GM06990 (cell line): ENCODE measurements at regions not wholly inside any gene's neighbourhood (a gene's known extent, or its start where the extent isn't known, plus 50 kb on each side); places are given as distances from the start of the nearest gene placed in this dataset.

Experiments used
- DNase-seq: peaks from one replicate; pipeline ENCODE4 v3.0.0-alpha.2; 2011; ENCODE audit not compliant: insufficient read length; ENCODE audit errors: extremely low read depth
- H3K27me3 ChIP-seq: replicated peaks from 2 replicates; pipeline ENCODE4 v1.6.0; 2011; ENCODE audit warnings: low read length; ENCODE audit not compliant: control insufficient read depth, insufficient read depth
- H3K36me3 ChIP-seq: 2 replicates; pipeline ENCODE4 v1.5.1; 2011; ENCODE audit warnings: low read length; ENCODE audit not compliant: control insufficient read depth, insufficient read depth
- H3K4me3 ChIP-seq: replicated peaks from 2 replicates; pipeline ENCODE4 v1.5.1; 2011; ENCODE audit warnings: low read depth, mild to moderate bottlenecking, control low read depth, low read length
- CTCF ChIP-seq: IDR thresholded peaks from 2 replicates; pipeline ENCODE4 v1.5.1; 2011; ENCODE audit warnings: low read length, control low read depth, mild to moderate bottlenecking, inconsistent platforms; ENCODE audit not compliant: insufficient read depth, poor library complexity, severe bottlenecking

GRCh38 chr11:8321876-8322275 is 58.2 kb upstream of the LMO1 start:
- no peak for TF ChIP-seq CTCF
- Histone ChIP-seq H3K27me3 (no peaks in the 10 kb centered on the region), H3K36me3 (no peaks in the 10 kb centered on the region), H3K4me3 (no peak overlapping the region)
- DNase-seq = no peak

- no peaks in the 10 kb centered on the region for H3K36me3 ChIP-seq
- H3K4me3 ChIP-seq = no peak overlapping the region
- DNase-seq = no peak
- no peak for TF ChIP-seq CTCF
- H3K27me3 ChIP-seq = no peaks in the 10 kb centered on the region
Observed at GRCh38 chr11:8320076-8320475, 56.4 kb upstream of the LMO1 start.

- no peak for DNase-seq
- peak; percentile 48 for TF ChIP-seq CTCF
- no peaks in the 10 kb centered on the region for H3K27me3 ChIP-seq
- no peak overlapping the region for H3K4me3 ChIP-seq
- no peaks in the 10 kb centered on the region for H3K36me3 ChIP-seq
Observed at GRCh38 chr11:8318536-8318935, 54.9 kb upstream of the LMO1 start.

GRCh38 chr11:8317159-8317558 is 53.5 kb upstream of the LMO1 start:
- no peak overlapping the region for H3K4me3 ChIP-seq

GRCh38 chr11:8315954-8316353 is 52.3 kb upstream of the LMO1 start:
- Histone ChIP-seq H3K27me3 (no peaks in the 10 kb centered on the region), H3K36me3 (no peaks in the 10 kb centered on the region), H3K4me3 (no peak overlapping the region)
- TF ChIP-seq CTCF = no peak
- no peak for DNase-seq

More at GRCh38 chr11:8317159-8317558, 53.5 kb upstream of the LMO1 start:
- no peak for TF ChIP-seq CTCF
- H3K27me3 ChIP-seq = no peaks in the 10 kb centered on the region
- no peaks in the 10 kb centered on the region for H3K36me3 ChIP-seq
- DNase-seq = no peak

GRCh38 chr11:8315463-8315862 is 51.8 kb upstream of the LMO1 start:
- no peaks in the 10 kb centered on the region for H3K27me3 ChIP-seq
- H3K4me3 ChIP-seq = no peak overlapping the region
- TF ChIP-seq CTCF = no peak
- no peak for DNase-seq
- H3K36me3 ChIP-seq = no peaks in the 10 kb centered on the region
